Muscle layer of colon (tissue), 2 donors: ENCODE measurements at regions not wholly inside any gene's neighbourhood (a gene's known extent, or its start where the extent isn't known, plus 50 kb on each side); places are given as distances from the start of the nearest gene placed in this dataset.
"Not testable (repeated sequence)": the region's sequence is repeated elsewhere in the genome, so short reads cannot be mapped to it uniquely, and the experiment has no call there.

ENCODE experiments used
- H3K27ac ChIP-seq: one replicate; pipeline ENCODE4 v1.7.0; 2013; ENCODE audit warnings: low read depth, mild to moderate bottlenecking, low read length, moderate library complexity
- H3K27me3 ChIP-seq, 2 donors: one replicate each; pipeline ENCODE4 v1.7.0; 2013; ENCODE audit warnings: low read length in 2 of 2, mild to moderate bottlenecking in 2 of 2; ENCODE audit not compliant: insufficient read depth in 2 of 2, control insufficient read depth in 1 of 2
- H3K36me3 ChIP-seq: one replicate; pipeline ENCODE4 v1.7.0; 2013; ENCODE audit warnings: mild to moderate bottlenecking, low read length; ENCODE audit not compliant: insufficient read depth
- H3K4me1 ChIP-seq: one replicate; pipeline ENCODE4 v1.7.0; 2013; ENCODE audit warnings: mild to moderate bottlenecking, low read length; ENCODE audit not compliant: insufficient read depth
- H3K4me3 ChIP-seq, 2 donors: one replicate each; pipeline ENCODE4 v1.7.0; 2013; ENCODE audit warnings: low read length in 2 of 2, low read depth in 1 of 2, mild to moderate bottlenecking in 1 of 2, moderate library complexity in 1 of 2
- H3K9ac ChIP-seq: one replicate; pipeline ENCODE4 v1.7.0; 2013; ENCODE audit warnings: low read length
- H3K9me3 ChIP-seq: one replicate; pipeline ENCODE4 v1.7.0; 2013; ENCODE audit warnings: mild to moderate bottlenecking, low read length
- donor health status: abdominal sarcoma.
- donor health status: Adenocarcinoma of cecum.

GRCh38 chr14:104230946-104231345, 92.6 kb downstream of the KIF26A start:
- Histone ChIP-seq H3K36me3 (no peaks in the 10 kb centered on the region), H3K4me1 (peaks cover 8% of the 10 kb centered on the region)

GRCh38 chr14:104232070-104232484, 93.7 kb downstream of the KIF26A start:
- H3K4me1 ChIP-seq: peaks cover 8% of the 10 kb centered on the region
- H3K9me3 ChIP-seq: no peaks in the 10 kb centered on the region
- no peak overlapping the region for H3K27ac ChIP-seq
- H3K4me3 ChIP-seq: no peak overlapping the region
- no peaks in the 10 kb centered on the region for H3K27me3 ChIP-seq
- H3K36me3 ChIP-seq: no peaks in the 10 kb centered on the region
- H3K9ac ChIP-seq: no peak overlapping the region

More at GRCh38 chr14:104230946-104231345, 92.6 kb downstream of the KIF26A start:
- Histone ChIP-seq H3K9ac (no peak overlapping the region), H3K27me3 (no peaks in the 10 kb centered on the region), H3K4me3 (no peak overlapping the region), H3K27ac (no peak overlapping the region), H3K9me3 (no peaks in the 10 kb centered on the region)

- H3K36me3 ChIP-seq, H3K4me3 ChIP-seq, H3K27ac ChIP-seq, H3K4me1 ChIP-seq, H3K9ac ChIP-seq, H3K27me3 ChIP-seq, H3K9me3 ChIP-seq: not testable (repeated sequence)
These were observed 95.8 kb downstream of the KIF26A start for GRCh38 chr14:104234007-104234786.

GRCh38 chr14:104235686-104236085, 97.3 kb downstream of the KIF26A start:
- Histone ChIP-seq H3K9me3 (no peaks in the 10 kb centered on the region), H3K27ac (no peak overlapping the region), H3K4me3 (no peak overlapping the region), H3K27me3 (no peaks in the 10 kb centered on the region), H3K9ac (no peak overlapping the region), H3K4me1 (no peaks in the 10 kb centered on the region), H3K36me3 (no peaks in the 10 kb centered on the region)

GRCh38 chr14:104237651-104238423, 99.5 kb downstream of the KIF26A start:
- Histone ChIP-seq H3K27ac (no peak overlapping the region), H3K9ac (no peak overlapping the region), H3K27me3 (no peaks in the 10 kb centered on the region), H3K36me3 (no peaks in the 10 kb centered on the region), H3K9me3 (no peaks in the 10 kb centered on the region), H3K4me3 (no peak overlapping the region), H3K4me1 (no peaks in the 10 kb centered on the region)

- Histone ChIP-seq H3K4me1 (no peaks in the 10 kb centered on the region), H3K27me3 (no peaks in the 10 kb centered on the region), H3K36me3 (no peaks in the 10 kb centered on the region), H3K9ac (no peak overlapping the region), H3K9me3 (no peaks in the 10 kb centered on the region), H3K4me3 (no peak overlapping the region), H3K27ac (no peak overlapping the region)
These were observed 100.2 kb downstream of the KIF26A start for GRCh38 chr14:104238424-104239184.

GRCh38 chr14:104239185-104239775, 100.9 kb downstream of the KIF26A start:
- no peaks in the 10 kb centered on the region for H3K36me3 ChIP-seq
- H3K27ac ChIP-seq: no peak overlapping the region
- no peaks in the 10 kb centered on the region for H3K9me3 ChIP-seq
- H3K27me3 ChIP-seq: no peaks in the 10 kb centered on the region
- H3K4me3 ChIP-seq: no peak overlapping the region
- H3K9ac ChIP-seq: no peak overlapping the region
- peaks cover 3% of the 10 kb centered on the region for H3K4me1 ChIP-seq

GRCh38 chr14:104239861-104240301, 101.5 kb downstream of the KIF26A start:
- Histone ChIP-seq H3K9ac (no peak overlapping the region), H3K9me3 (no peaks in the 10 kb centered on the region), H3K4me3 (no peak overlapping the region), H3K4me1 (peaks cover 5% of the 10 kb centered on the region), H3K27ac (no peak overlapping the region), H3K36me3 (no peaks in the 10 kb centered on the region), H3K27me3 (no peaks in the 10 kb centered on the region)

GRCh38 chr14:104240434-104241157, 102.2 kb downstream of the KIF26A start:
- no peak overlapping the region for H3K9ac ChIP-seq

GRCh38 chr14:104243200-104243599, 104.8 kb downstream of the KIF26A start:
- no peak overlapping the region for H3K27ac ChIP-seq
- H3K9me3 ChIP-seq: peaks cover 5% of the 10 kb centered on the region
- H3K4me3 ChIP-seq: no peak overlapping the region
- no peaks in the 10 kb centered on the region for H3K36me3 ChIP-seq
- H3K4me1 ChIP-seq: peaks cover 5% of the 10 kb centered on the region
- H3K9ac ChIP-seq: no peak overlapping the region
- no peaks in the 10 kb centered on the region for H3K27me3 ChIP-seq

More at GRCh38 chr14:104240434-104241157, 102.2 kb downstream of the KIF26A start:
- no peak overlapping the region for H3K27ac ChIP-seq
- no peaks in the 10 kb centered on the region for H3K36me3 ChIP-seq
- H3K27me3 ChIP-seq: no peaks in the 10 kb centered on the region
- H3K4me1 ChIP-seq: peaks cover 5% of the 10 kb centered on the region
- H3K4me3 ChIP-seq: no peak overlapping the region
- peaks cover 3% of the 10 kb centered on the region for H3K9me3 ChIP-seq
